Uterus (tissue), 2 donors: ENCODE measurements at regions not wholly inside any gene's neighbourhood (a gene's known extent, or its start where the extent isn't known, plus 50 kb on each side); places are given as distances from the start of the nearest gene placed in this dataset.

Source experiments
- CTCF ChIP-seq, 4 experiments: fragments of 200-600 bp in 2 of 4; fragments of 450-650 bp in 2 of 4; sonication (generic) in 2 of 4; IDR thresholded peaks; one replicate each; pipeline ENCODE4 v1.5.1; 2016 to 2019; ENCODE audit warnings: antibody characterized with exemption in 4 of 4, mild to moderate bottlenecking in 2 of 4, moderate library complexity in 1 of 4
- POLR2A ChIP-seq, 2 donors: fragments of 450-650 bp; IDR thresholded peaks; one replicate each; pipeline ENCODE4 v1.6.1; 2016; ENCODE audit warnings: antibody characterized with exemption in 2 of 2, mild to moderate bottlenecking in 1 of 2, moderate library complexity in 1 of 2

DNA sequence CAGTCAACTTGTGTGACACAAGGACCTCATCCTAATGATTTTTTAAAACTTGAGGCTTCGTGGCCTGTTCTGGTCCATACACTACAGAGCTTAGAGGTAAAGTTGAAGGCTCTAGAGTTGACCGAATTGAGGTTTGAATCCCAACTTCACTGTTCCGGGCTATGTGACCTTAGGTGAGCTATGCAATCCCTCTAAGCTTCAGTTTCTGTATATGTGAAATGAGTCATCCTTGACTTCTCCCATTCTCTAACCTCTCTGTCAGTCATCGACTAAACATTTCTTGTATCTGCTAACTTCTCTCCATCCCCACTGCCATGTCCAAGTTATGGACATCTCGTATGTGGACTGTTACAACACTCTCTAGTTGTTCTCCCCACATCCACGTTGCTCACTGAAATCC is 178.2 kb upstream of the TMEM45B start:
- TF ChIP-seq CTCF (IDR thresholded peaks at IDR 0.05) (no peak), POLR2A (IDR thresholded peaks at IDR 0.05) (no peak)
